HG02970 (cell line): ENCODE measurements at regions not wholly inside any gene's neighbourhood (a gene's known extent, or its start where the extent isn't known, plus 50 kb on each side); places are given as distances from the start of the nearest gene placed in this dataset.
A peak's percentile ranks its signal among the peaks of the same experiment; 100 is the strongest.

ENCODE experiments used
- ATAC-seq: cut with Tn5 transposase; IDR thresholded peaks from one replicate; pipeline ENCODE4 v1.9.1; 2021; ENCODE audit warnings: mild to moderate bottlenecking, moderate library complexity, moderate number of reproducible peaks; ENCODE audit not compliant: unreplicated experiment, low FRiP score

GRCh38 chr6:132868057-132868456 is 53.7 kb downstream of the RPS12 start:
- ATAC-seq: no peak

GRCh38 chr6:132872923-132873322 is 58.6 kb downstream of the RPS12 start:
- ATAC-seq: peak; percentile 95

GRCh38 chr6:132877003-132877402 is 62.6 kb downstream of the RPS12 start:
- no peak for ATAC-seq

GRCh38 chr6:132887204-132887603 is 72.8 kb downstream of the RPS12 start:
- ATAC-seq: no peak

GRCh38 chr6:132888701-132889100 is 74.3 kb downstream of the RPS12 start:
- no peak for ATAC-seq

GRCh38 chr6:132892929-132893771 is 78.8 kb downstream of the RPS12 start:
- ATAC-seq: no peak

- no peak for ATAC-seq
These were observed 79.6 kb downstream of the RPS12 start for GRCh38 chr6:132893772-132894490.

- no peak for ATAC-seq
These were observed 84.0 kb downstream of the RPS12 start for GRCh38 chr6:132898376-132898775.

GRCh38 chr6:132900849-132901248 is 86.5 kb downstream of the RPS12 start:
- ATAC-seq: no peak

GRCh38 chr6:132902901-132903300 is 88.5 kb downstream of the RPS12 start:
- ATAC-seq: no peak

GRCh38 chr6:132907231-132907630 is 92.9 kb downstream of the RPS12 start:
- ATAC-seq: no peak

- ATAC-seq: no peak
These were observed 93.5 kb downstream of the RPS12 start for GRCh38 chr6:132907914-132908313.

- ATAC-seq: no peak
These were observed 95.4 kb downstream of the RPS12 start for GRCh38 chr6:132909742-132910141.

GRCh38 chr6:132910759-132911158 is 96.4 kb downstream of the RPS12 start:
- no peak for ATAC-seq

- no peak for ATAC-seq
These were observed 104.9 kb downstream of the RPS12 start for GRCh38 chr6:132919045-132919860.

- no peak for ATAC-seq
These were observed 113.3 kb downstream of the RPS12 start for GRCh38 chr6:132927713-132928112.

GRCh38 chr6:132929141-132929540 is 114.8 kb downstream of the RPS12 start:
- no peak for ATAC-seq

GRCh38 chr6:132931313-132931712 is 116.9 kb downstream of the RPS12 start:
- ATAC-seq: no peak

GRCh38 chr6:132931936-132932514 is 117.7 kb downstream of the RPS12 start:
- no peak for ATAC-seq

- ATAC-seq: no peak
These were observed 118.2 kb downstream of the RPS12 start for GRCh38 chr6:132932588-132932987.

GRCh38 chr6:132933090-132933489 is 118.7 kb downstream of the RPS12 start:
- no peak for ATAC-seq
